HCT116 (cell line): ENCODE measurements at regions not wholly inside any gene's neighbourhood (a gene's known extent, or its start where the extent isn't known, plus 50 kb on each side); places are given as distances from the start of the nearest gene placed in this dataset.

Experiments
- ATAC-seq: fragments of 200-7000 bp; cut with Tn5 transposase; 2 replicates; pipeline ENCODE4 v1.9.1; 2020; ENCODE audit warnings: mild to moderate bottlenecking, moderate library complexity
- BruUV-seq: library from RNA; stranded (reverse); fragments of 400-500 nt; replicated peaks from 2 replicates; lab custom pipeline; 2021; lab: Mats Ljungman, UMichigan
- CTCF ChIA-PET: fragments of 300-600 bp; sonication (Branson Sonifier 250); formaldehyde crosslinking; loops from one replicate; lab custom pipeline; 2021; ENCODE audit warnings: antibody characterized with exemption; lab: Charles Lee
- POLR2A ChIA-PET: fragments of 300-600, 350-600 bp; sonication (Branson Sonifier 250); formaldehyde crosslinking; loops from one replicate; lab custom pipeline; 2021; ENCODE audit warnings: antibody characterized with exemption; lab: Charles Lee
- RAD21 ChIA-PET, 2 experiments: fragments of 300-600 bp; sonication (Branson Sonifier 250); formaldehyde crosslinking; loops; one replicate each; lab custom pipeline; 2023; ENCODE audit warnings: low total read pairs in 2 of 2; ENCODE audit not compliant: uncharacterized antibody in 2 of 2, unreplicated experiment in 2 of 2, low non-redundant PET in 1 of 2; lab: Charles Lee
- DNase-seq: peaks from one replicate; pipeline ENCODE4 v3.0.0-alpha.2; 2010; ENCODE audit warnings: low read depth, low spot score
- H2AFZ ChIP-seq: fragments of 200-600 bp; shearing (Covaris generic), sonication (generic); 2 replicates; pipeline ENCODE4 v1.6.1; 2017; ENCODE audit warnings: low read depth, mixed run types, mixed read lengths, antibody characterized with exemption, low read length; ENCODE audit not compliant: poor library complexity, severe bottlenecking
- H3K27ac ChIP-seq: 2 replicates; pipeline ENCODE4 v1.5.1; 2012; ENCODE audit warnings: low read depth, low read length
- H3K27me3 ChIP-seq: fragments of 200-600 bp; sonication (generic); 2 replicates; pipeline ENCODE4 v1.6.1; 2016; ENCODE audit warnings: mixed run types, low read length, mixed read lengths; ENCODE audit not compliant: insufficient read depth
- H3K36me3 ChIP-seq, 2 experiments: fragments of 200-500 bp in 1 of 2; fragments of 200-600 bp in 1 of 2; sonication (Bioruptor generic) in 1 of 2; sonication (generic) in 1 of 2; 2 replicates each; pipeline versions ENCODE4 v1.5.1 to v1.6.1; 2014 to 2016; ENCODE audit warnings: low read length in 2 of 2, inconsistent platforms in 1 of 2, mixed read lengths in 1 of 2, mixed run types in 1 of 2; ENCODE audit not compliant: insufficient read depth in 2 of 2, control insufficient read depth in 1 of 2
- H3K4me1 ChIP-seq, 2 experiments: fragments of 200-600 bp in 1 of 2; sonication (generic) in 1 of 2; 2 replicates each; pipeline versions ENCODE4 v1.5.1 to v1.6.1; 2012 to 2017; ENCODE audit warnings: low read length in 2 of 2, inconsistent platforms in 1 of 2, mild to moderate bottlenecking in 1 of 2, mixed read lengths in 1 of 2, mixed run types in 1 of 2, moderate library complexity in 1 of 2; ENCODE audit not compliant: insufficient read depth in 2 of 2, control insufficient read depth in 1 of 2
- H3K4me2 ChIP-seq: fragments of 200-600 bp; sonication (generic); 2 replicates; pipeline ENCODE4 v1.6.1; 2017; ENCODE audit warnings: mixed run types, low read length, mixed read lengths
- H3K4me3 ChIP-seq, 2 experiments: fragments of 200-600 bp in 1 of 2; sonication (generic) in 1 of 2; replicated peaks in 1 of 2; 2 replicates each; pipeline ENCODE4 v1.5.1; 2011 to 2016; ENCODE audit warnings: low read length in 2 of 2, control low read depth in 1 of 2, low read depth in 1 of 2, mild to moderate bottlenecking in 1 of 2, mixed read lengths in 1 of 2, mixed run types in 1 of 2
- H3K79me2 ChIP-seq: fragments of 200-600 bp; sonication (generic); 2 replicates; pipeline ENCODE4 v1.6.1; 2017; ENCODE audit warnings: mild to moderate bottlenecking, mixed run types, low read length, moderate library complexity, mixed read lengths; ENCODE audit not compliant: insufficient read depth
- H3K9ac ChIP-seq: fragments of 200-600 bp; sonication (generic); 2 replicates; pipeline ENCODE4 v1.6.1; 2016; ENCODE audit warnings: low read length, mixed read lengths
- H3K9me2 ChIP-seq: fragments of 200-600 bp; sonication (generic), shearing (Covaris generic); 2 replicates; pipeline ENCODE4 v1.6.1; 2017; ENCODE audit warnings: mixed run types, mild to moderate bottlenecking, moderate library complexity; ENCODE audit not compliant: insufficient read depth
- H3K9me3 ChIP-seq, 2 experiments: fragments of 200-500 bp in 1 of 2; fragments of 200-600 bp in 1 of 2; sonication (Bioruptor generic) in 1 of 2; sonication (generic) in 1 of 2; 2 replicates each; pipeline ENCODE4 v1.6.1; 2014 to 2017; ENCODE audit warnings: low read length in 2 of 2, mixed read lengths in 2 of 2, inconsistent platforms in 1 of 2, low read depth in 1 of 2, mild to moderate bottlenecking in 1 of 2, mixed run types in 1 of 2, moderate library complexity in 1 of 2; ENCODE audit not compliant: control insufficient read depth in 1 of 2, insufficient read depth in 1 of 2
- H4K20me1 ChIP-seq: fragments of 200-600 bp; sonication (generic), shearing (Covaris generic); 2 replicates; pipeline ENCODE4 v1.6.1; 2017; ENCODE audit warnings: mixed run types, mild to moderate bottlenecking, moderate library complexity; ENCODE audit not compliant: insufficient read depth
- CEBPB ChIP-seq: IDR thresholded peaks from 2 replicates; pipeline ENCODE4 v1.6.1; 2012; ENCODE audit warnings: low read depth
- CTCF ChIP-seq, 3 experiments: fragments of 200-600 bp in 1 of 3; sonication (generic) in 1 of 3; IDR thresholded peaks in 2 of 3; conservative IDR thresholded peaks in 1 of 3; 2 replicates each; pipeline ENCODE4 v1.5.1; 2012 to 2017; ENCODE audit warnings: low read depth in 2 of 3, low read length in 2 of 3, antibody characterized with exemption in 1 of 3, borderline replicate concordance in 1 of 3, control low read depth in 1 of 3, mild to moderate bottlenecking in 1 of 3, mixed read lengths in 1 of 3, mixed run types in 1 of 3, moderate library complexity in 1 of 3; ENCODE audit not compliant: insufficient read depth in 1 of 3
- EGR1 ChIP-seq: IDR thresholded peaks from 2 replicates; pipeline ENCODE4 v1.6.1; 2012; ENCODE audit warnings: low read depth
- ELF1 ChIP-seq: IDR thresholded peaks from 2 replicates; pipeline ENCODE4 v1.6.1; 2012; ENCODE audit warnings: low read depth, borderline replicate concordance
- EZH2 ChIP-seq: fragments of 200-600 bp; sonication (generic); IDR thresholded peaks from 2 replicates; pipeline ENCODE4 v1.6.1; 2017; ENCODE audit warnings: antibody characterized with exemption, mixed run types
- EZH2phosphoT487 ChIP-seq: fragments of 200-600 bp; IDR thresholded peaks from 2 replicates; pipeline ENCODE4 v1.6.1; 2018; ENCODE audit warnings: antibody characterized with exemption, borderline replicate concordance
- FOSL1 ChIP-seq: IDR thresholded peaks from 2 replicates; pipeline ENCODE4 v1.6.1; 2012; ENCODE audit warnings: low read depth
- JUND ChIP-seq: IDR thresholded peaks from 2 replicates; pipeline ENCODE4 v1.6.1; 2012
- MAX ChIP-seq: IDR thresholded peaks from 2 replicates; pipeline ENCODE4 v1.6.1; 2012
- POLR2A ChIP-seq: IDR thresholded peaks from 2 replicates; pipeline ENCODE4 v1.7.0; 2011; ENCODE audit warnings: borderline replicate concordance; ENCODE audit not compliant: insufficient read depth, insufficient read length; ENCODE audit errors: extremely low read depth
- RAD21 ChIP-seq: IDR thresholded peaks from 2 replicates; pipeline ENCODE4 v1.6.1; 2012; ENCODE audit warnings: low read depth, mild to moderate bottlenecking
- REST ChIP-seq: IDR thresholded peaks from 2 replicates; pipeline ENCODE4 v1.6.1; 2012; ENCODE audit warnings: low read depth
- SIN3A ChIP-seq: IDR thresholded peaks from 2 replicates; pipeline ENCODE4 v1.6.1; 2012; ENCODE audit warnings: low read depth
- SRF ChIP-seq: IDR thresholded peaks from 2 replicates; pipeline ENCODE4 v1.6.1; 2012; ENCODE audit warnings: low read depth
- TCF7L2 ChIP-seq: IDR thresholded peaks from 2 replicates; pipeline ENCODE4 v1.7.0; 2011; ENCODE audit warnings: borderline replicate concordance, inconsistent platforms; ENCODE audit not compliant: insufficient read depth, insufficient read length; ENCODE audit errors: extremely low read depth
- YY1 ChIP-seq: IDR thresholded peaks from 2 replicates; pipeline ENCODE4 v1.6.1; 2011; ENCODE audit warnings: low read length, low read depth, moderate library complexity, mild to moderate bottlenecking; ENCODE audit not compliant: insufficient replicate concordance; ENCODE audit errors: extremely low read depth
- ZBTB33 ChIP-seq: IDR thresholded peaks from 2 replicates; pipeline ENCODE4 v1.6.1; 2011; ENCODE audit warnings: mild to moderate bottlenecking, low read length, moderate library complexity; ENCODE audit not compliant: insufficient replicate concordance; ENCODE audit errors: extremely low read depth
- ZNF274 ChIP-seq: fragments of 200-500 bp; sonication (Bioruptor generic); IDR thresholded peaks from 2 replicates; pipeline ENCODE4 v1.6.1; 2014; ENCODE audit warnings: mild to moderate bottlenecking, low read depth, low read length, inconsistent platforms
- intact Hi-C: fragments of 100-400 bp; cut with micrococcal nuclease; formaldehyde crosslinking; loops from 2 replicates; pipeline ENCODE4 v1.10.0; 2022

- TF ChIP-seq ZBTB33 (no peak), JUND (no peak)
These were observed 373.1 kb upstream of the CXADR start (continued) for GRCh38 chr21:17139696-17140095.

GRCh38 chr21:17146426-17146825 is 366.4 kb upstream of the CXADR start:
- ChIA-PET RAD21 (no interaction called here), CTCF (no interaction called here), POLR2A (no interaction called here)
- no peaks in the 10 kb centered on the region for H4K20me1 ChIP-seq
- no peaks in the 10 kb centered on the region for H3K27me3 ChIP-seq
- BruUV-seq, result no TSS peak
- H3K9me3 ChIP-seq, result peaks cover 28% of the 10 kb centered on the region in 2 experiments; a peak in 2 of 4 replicates
- ATAC-seq, result no peak
- no peak overlapping the region for H3K27ac ChIP-seq
- H3K9ac ChIP-seq, result no peak overlapping the region
- TF ChIP-seq POLR2A, result no peak
- TF ChIP-seq CEBPB, result no peak
- TF ChIP-seq MAX, result no peak
- TF ChIP-seq EZH2, result no peak
- no peak for TF ChIP-seq TCF7L2
- no peak for TF ChIP-seq YY1
- TF ChIP-seq ZNF274, result no peak
- TF ChIP-seq RAD21, result no peak
- no peak for TF ChIP-seq ELF1
- no peak for TF ChIP-seq SRF
- TF ChIP-seq EGR1, result no peak
- no peak for TF ChIP-seq CTCF (IDR thresholded peaks at IDR 0.05 in 2 of 3, conservative IDR thresholded peaks at IDR 0.05 in 1 of 3; ENCODE audit: borderline replicate concordance in 1 of 3, insufficient read depth in 1 of 3, low read depth in 2 of 3, low read length in 2 of 3)
- no peak for TF ChIP-seq JUND
- TF ChIP-seq REST, result no peak
- TF ChIP-seq EZH2phosphoT487, result no peak
- TF ChIP-seq FOSL1, result no peak
- no peak for TF ChIP-seq SIN3A
- no peak for DNase-seq
- H3K36me3 ChIP-seq, result no peaks in the 10 kb centered on the region
- intact Hi-C loops, result no loop called here
- H3K4me2 ChIP-seq, result no peak overlapping the region
- no peak overlapping the region for H3K4me3 ChIP-seq
- H3K4me1 ChIP-seq, result no peaks in the 10 kb centered on the region
- H2AFZ ChIP-seq, result no peak overlapping the region
- no peaks in the 10 kb centered on the region for H3K9me2 ChIP-seq
- H3K79me2 ChIP-seq, result no peaks in the 10 kb centered on the region
